Right cardiac atrium (tissue), 5 donors: ENCODE measurements at regions not wholly inside any gene's neighbourhood (a gene's known extent, or its start where the extent isn't known, plus 50 kb on each side); places are given as distances from the start of the nearest gene placed in this dataset.
A peak's percentile ranks its signal among the peaks of the same experiment; 100 is the strongest.

Experiments
- ATAC-seq, 2 donors: fragments of 200-7000 bp; cut with Tn5 transposase; one replicate each; pipeline versions ENCODE4 v1.8.0 to v1.9.1; 2020; ENCODE audit warnings: moderate library complexity in 2 of 2, mild to moderate bottlenecking in 1 of 2
- DNase-seq, 3 donors: peaks; one replicate each; pipeline ENCODE4 v3.0.0-alpha.2; 2020
- H3K27ac ChIP-seq: one replicate; pipeline ENCODE4 v1.5.1; 2013; ENCODE audit warnings: mild to moderate bottlenecking, low read length, control low read depth, moderate library complexity
- H3K27me3 ChIP-seq: one replicate; pipeline ENCODE4 v1.6.1; 2013; ENCODE audit not compliant: control insufficient read depth, insufficient read depth
- H3K4me1 ChIP-seq: one replicate; pipeline ENCODE4 v1.6.1; 2013; ENCODE audit warnings: low read length; ENCODE audit not compliant: control insufficient read depth, insufficient read depth
- H3K4me3 ChIP-seq: one replicate; pipeline ENCODE4 v1.5.1; 2013; ENCODE audit warnings: low read length, control low read depth
- H3K9me3 ChIP-seq: one replicate; pipeline ENCODE4 v1.6.1; 2013; ENCODE audit warnings: low read length; ENCODE audit not compliant: control insufficient read depth
- WGBS: extraction: QIAGEN DNeasy Blood & Tissue Kit; methylation state at CpG from one replicate; pipeline ENCODE4 v1.1.7; 2013; 5-methylcytosine and 5-hydroxymethylcytosine counted together
- intact Hi-C, 4 donors: fragments of 100-400 bp; cut with DNase I; formaldehyde crosslinking; loops; one replicate each; pipeline versions ENCODE4 v1.11.0 to v1.14.0; 2022 to 2023
- donor health status: healthy with polysubstance abuse.
- donor health status: DM: no; HTN: yes; CAD: no.
- donor health status: DM: no; HTN: no; CAD: no.
- donor health status: DM: no; HTN: yes; CAD: no; lungs with severe emphysema.
- donor health status: DM: yes; HTN: yes; CAD: no.

DNA sequence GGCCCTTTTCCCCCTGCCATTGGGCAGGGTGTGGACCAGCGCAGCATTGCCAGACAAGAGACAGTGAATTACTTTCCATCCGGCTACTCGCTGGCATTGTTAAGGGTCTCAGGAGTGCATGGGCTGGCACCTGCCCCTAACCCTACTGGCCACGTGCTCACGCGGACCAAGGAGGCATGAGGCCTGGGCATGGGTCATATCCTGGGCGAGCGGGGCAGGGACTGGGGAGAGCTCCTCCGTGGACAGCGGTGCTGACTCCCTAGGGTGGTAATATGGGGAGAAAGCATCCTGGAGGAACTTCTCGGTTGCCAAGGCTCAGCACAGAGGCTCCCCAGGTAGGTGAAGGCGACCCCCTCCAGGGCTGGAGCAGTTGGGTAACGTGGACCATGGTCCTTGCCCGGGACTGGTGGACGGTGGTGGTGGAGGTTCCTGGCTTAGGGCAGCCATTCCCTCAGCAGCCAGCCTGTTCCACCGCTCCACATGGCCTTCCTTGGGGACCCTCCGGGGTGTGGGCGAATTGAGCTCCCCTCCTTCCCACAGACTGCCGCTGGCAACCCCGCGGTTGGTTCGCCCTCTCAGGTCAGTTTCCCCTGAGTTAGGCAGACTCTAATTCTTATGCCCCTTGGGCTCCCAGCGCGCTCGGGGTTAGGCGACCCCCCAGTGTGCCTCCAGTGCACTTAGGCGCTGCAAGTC lies 465.1 kb downstream of the SLITRK5 start:
- no peaks in the 10 kb centered on the region for H3K27me3 ChIP-seq
- H3K9me3 ChIP-seq, result no peaks in the 10 kb centered on the region
- peak in 2 of 3 donors; percentile 22 to 30 for DNase-seq
- intact Hi-C loops, result no loop called here
- H3K27ac ChIP-seq, result no peak overlapping the region
- no peak for ATAC-seq
- no peaks in the 10 kb centered on the region for H3K4me1 ChIP-seq
- WGBS, result 95% methylated on average over 27 of the region's 27 CpGs
- no peak overlapping the region for H3K4me3 ChIP-seq

- intact Hi-C loops, result no loop called here
- Histone ChIP-seq H3K9me3 (no peaks in the 10 kb centered on the region), H3K27me3 (no peaks in the 10 kb centered on the region), H3K4me1 (no peaks in the 10 kb centered on the region), H3K4me3 (no peak overlapping the region), H3K27ac (no peak overlapping the region)
- ATAC-seq (no peak), DNase-seq (no peak)
- WGBS, result 66% methylated on average over 3 of the region's 3 CpGs
These were observed 471.5 kb downstream of the SLITRK5 start for GRCh38 chr13:88142653-88143052.

DNA sequence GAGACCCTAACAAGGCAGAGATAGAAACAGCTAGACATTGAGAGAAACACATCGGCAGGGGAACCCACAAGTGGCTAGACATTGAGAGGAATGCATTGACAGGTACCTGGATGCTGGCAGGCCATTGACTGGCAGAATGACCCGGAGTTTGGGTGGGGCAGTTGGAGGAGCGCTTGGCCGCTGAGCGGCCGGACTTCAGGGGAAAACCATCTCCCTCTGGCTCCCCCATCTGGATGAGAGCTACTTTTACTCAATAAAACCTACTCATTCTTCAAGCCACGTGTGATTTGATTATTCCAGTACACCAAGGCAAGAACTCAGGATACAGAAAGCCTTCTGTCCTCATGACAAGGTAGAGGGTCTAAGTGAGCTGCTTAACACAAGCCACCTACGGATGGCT lies 473.4 kb downstream of the SLITRK5 start:
- intact Hi-C loops, result no loop called here
- H3K9me3 ChIP-seq, result no peaks in the 10 kb centered on the region
- H3K4me1 ChIP-seq, result no peaks in the 10 kb centered on the region
- no peak overlapping the region for H3K27ac ChIP-seq
- ATAC-seq (no peak), DNase-seq (no peak)
- no peak overlapping the region for H3K4me3 ChIP-seq
- 92% methylated on average over 8 of the region's 8 CpGs for WGBS
- H3K27me3 ChIP-seq, result no peaks in the 10 kb centered on the region

- intact Hi-C loops, result no loop called here
- 81% methylated on average over 8 of the region's 8 CpGs for WGBS
- Histone ChIP-seq H3K9me3 (no peaks in the 10 kb centered on the region), H3K27ac (no peak overlapping the region), H3K4me1 (no peaks in the 10 kb centered on the region), H3K27me3 (no peaks in the 10 kb centered on the region), H3K4me3 (no peak overlapping the region)
- ATAC-seq (no peak), DNase-seq (peak in 1 of 3 donors; percentile 13)
These were observed 482.2 kb downstream of the SLITRK5 start for GRCh38 chr13:88153353-88153752.

GRCh38 chr13:88154001-88154400 lies 482.8 kb downstream of the SLITRK5 start:
- DNase-seq (no peak), ATAC-seq (no peak)
- H3K4me3 ChIP-seq, result no peak overlapping the region
- H3K27me3 ChIP-seq, result no peaks in the 10 kb centered on the region
- no peaks in the 10 kb centered on the region for H3K4me1 ChIP-seq
- 90% methylated on average over 2 of the region's 2 CpGs for WGBS
- no peak overlapping the region for H3K27ac ChIP-seq
- H3K9me3 ChIP-seq, result no peaks in the 10 kb centered on the region
- intact Hi-C loops, result no loop called here

DNA sequence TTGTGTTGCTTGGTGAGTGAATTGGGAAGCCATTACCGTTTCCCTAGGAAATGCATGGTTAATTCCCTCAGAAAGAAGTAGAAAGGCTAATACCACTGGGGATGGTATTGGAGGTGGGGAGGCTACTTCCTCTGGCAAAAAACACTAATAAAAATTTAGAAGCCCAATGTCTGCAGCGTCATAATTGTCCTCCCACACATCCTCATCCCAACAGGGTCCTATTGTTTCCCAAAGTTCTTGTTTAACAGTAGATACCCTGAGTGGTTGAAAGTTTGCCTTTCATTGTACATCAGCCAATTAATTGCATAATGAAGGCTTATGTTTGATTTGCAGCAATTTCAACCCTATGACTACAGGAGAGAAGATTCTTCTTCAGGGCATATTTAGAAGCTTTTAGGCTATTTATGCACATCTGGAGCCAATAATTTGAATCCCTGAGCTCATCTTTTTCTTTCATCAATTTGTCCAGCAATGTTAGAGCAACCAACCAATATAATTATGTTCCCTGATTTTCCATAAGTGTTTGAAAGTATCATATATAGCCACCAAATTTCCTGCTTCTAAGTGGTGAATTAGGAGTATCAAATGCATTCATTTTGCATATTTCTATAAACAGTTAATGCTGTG lies 491.0 kb downstream of the SLITRK5 start:
- no peak for DNase-seq
- no peaks in the 10 kb centered on the region for H3K4me1 ChIP-seq
- ATAC-seq, result no peak
- intact Hi-C loops, result no loop called here
- H3K27ac ChIP-seq, result no peak overlapping the region
- no peaks in the 10 kb centered on the region for H3K9me3 ChIP-seq
- H3K4me3 ChIP-seq, result no peak overlapping the region
- no peaks in the 10 kb centered on the region for H3K27me3 ChIP-seq
- 53% methylated on average over 2 of the region's 2 CpGs for WGBS

GRCh38 chr13:88176231-88176630 lies 505.1 kb downstream of the SLITRK5 start:
- Histone ChIP-seq H3K4me3 (no peak overlapping the region), H3K4me1 (no peaks in the 10 kb centered on the region), H3K27ac (no peak overlapping the region), H3K27me3 (no peaks in the 10 kb centered on the region), H3K9me3 (no peaks in the 10 kb centered on the region)
- intact Hi-C loops, result no loop called here
- ATAC-seq, result no peak
- DNase-seq, result no peak
- 82% methylated on average over 4 of the region's 4 CpGs for WGBS

GRCh38 chr13:88183440-88183839 lies 512.3 kb downstream of the SLITRK5 start:
- DNase-seq, result no peak
- Histone ChIP-seq H3K4me3 (no peak overlapping the region), H3K4me1 (no peaks in the 10 kb centered on the region), H3K27ac (no peak overlapping the region), H3K9me3 (no peaks in the 10 kb centered on the region), H3K27me3 (no peaks in the 10 kb centered on the region)
- ATAC-seq, result no peak
- intact Hi-C loops, result no loop called here
- WGBS, result 69% methylated on average over 4 of the region's 4 CpGs

- Histone ChIP-seq H3K9me3 (no peaks in the 10 kb centered on the region), H3K4me3 (no peak overlapping the region), H3K27me3 (no peaks in the 10 kb centered on the region), H3K4me1 (no peaks in the 10 kb centered on the region), H3K27ac (no peak overlapping the region)
- ATAC-seq (no peak), DNase-seq (no peak)
- intact Hi-C loops, result no loop called here
- WGBS, result 87% methylated on average over 3 of the region's 3 CpGs
These were observed 517.8 kb downstream of the SLITRK5 start for GRCh38 chr13:88188986-88189385.

- no peak overlapping the region for H3K4me3 ChIP-seq
- intact Hi-C loops, result no loop called here
- no peak overlapping the region for H3K27ac ChIP-seq
- H3K9me3 ChIP-seq, result no peaks in the 10 kb centered on the region
- 62% methylated on average over 2 of the region's 2 CpGs for WGBS
- H3K4me1 ChIP-seq, result no peaks in the 10 kb centered on the region
- ATAC-seq, result no peak
- H3K27me3 ChIP-seq, result no peaks in the 10 kb centered on the region
- DNase-seq, result no peak
These were observed 518.6 kb downstream of the SLITRK5 start for GRCh38 chr13:88189728-88190127.

GRCh38 chr13:88196106-88196505 lies 524.9 kb downstream of the SLITRK5 start:
- H3K4me1 ChIP-seq, result no peaks in the 10 kb centered on the region
- WGBS, result 75% methylated on average over 3 of the region's 3 CpGs
- no peak for ATAC-seq
- H3K4me3 ChIP-seq, result no peak overlapping the region
- intact Hi-C loops, result no loop called here
- no peaks in the 10 kb centered on the region for H3K9me3 ChIP-seq
- DNase-seq, result no peak
- no peak overlapping the region for H3K27ac ChIP-seq
- no peaks in the 10 kb centered on the region for H3K27me3 ChIP-seq

- no peak for ATAC-seq
- Histone ChIP-seq H3K27me3 (no peaks in the 10 kb centered on the region), H3K4me1 (no peaks in the 10 kb centered on the region), H3K27ac (no peak overlapping the region), H3K9me3 (no peaks in the 10 kb centered on the region), H3K4me3 (no peak overlapping the region)
- DNase-seq, result no peak
- intact Hi-C loops, result no loop called here
- WGBS, result 74% methylated on average over 6 of the region's 6 CpGs
These were observed 546.2 kb downstream of the SLITRK5 start for GRCh38 chr13:88217372-88217771.
